Endothelial cell (in vitro differentiated cells): ENCODE measurements at regions not wholly inside any gene's neighbourhood (a gene's known extent, or its start where the extent isn't known, plus 50 kb on each side); places are given as distances from the start of the nearest gene placed in this dataset.

Experiments
- DNase-seq: peaks from one replicate; pipeline ENCODE4 v3.0.0; 2021; ENCODE audit warnings: low spot score
- H3K27ac Mint-ChIP-seq: one replicate; pipeline ENCODE4 v1.8.0; 2021; ENCODE audit warnings: mixed read lengths, inconsistent platforms; ENCODE audit not compliant: unreplicated experiment
- H3K27me3 Mint-ChIP-seq: one replicate; pipeline ENCODE4 v1.8.0; 2021; ENCODE audit warnings: mild to moderate bottlenecking, moderate library complexity, mixed read lengths, inconsistent platforms; ENCODE audit not compliant: unreplicated experiment
- H3K36me3 Mint-ChIP-seq: one replicate; pipeline ENCODE4 v1.8.0; 2021; ENCODE audit warnings: mild to moderate bottlenecking, low read depth, mixed read lengths, inconsistent platforms; ENCODE audit not compliant: unreplicated experiment
- H3K4me1 Mint-ChIP-seq: one replicate; pipeline ENCODE4 v1.8.0; 2021; ENCODE audit warnings: mild to moderate bottlenecking, mixed read lengths, inconsistent platforms; ENCODE audit not compliant: unreplicated experiment
- H3K4me3 Mint-ChIP-seq: one replicate; pipeline ENCODE4 v1.8.0; 2021; ENCODE audit warnings: mild to moderate bottlenecking, mixed read lengths, inconsistent platforms; ENCODE audit not compliant: unreplicated experiment
- H3K9me3 Mint-ChIP-seq: one replicate; pipeline ENCODE4 v1.8.0; 2021; ENCODE audit warnings: mixed read lengths, inconsistent platforms; ENCODE audit not compliant: unreplicated experiment
- CTCF ChIP-seq: fragments of 200-600 bp; sonication (generic); IDR thresholded peaks from one replicate; pipeline ENCODE4 v1.5.0; 2021; ENCODE audit warnings: antibody characterized with exemption; ENCODE audit not compliant: unreplicated experiment

- Mint-ChIP-seq H3K4me3 (no peak overlapping the region), H3K4me1 (no peaks in the 10 kb centered on the region), H3K27ac (no peak overlapping the region), H3K27me3 (no peaks in the 10 kb centered on the region), H3K9me3 (no peaks in the 10 kb centered on the region), H3K36me3 (no peaks in the 10 kb centered on the region)
- DNase-seq: no peak
- no peak for TF ChIP-seq CTCF
Observed at GRCh38 chr6:19086480-19086879, 699.3 kb downstream of the RNF144B start.

GRCh38 chr6:19087296-19087695, 700.1 kb downstream of the RNF144B start:
- no peaks in the 10 kb centered on the region for H3K9me3 Mint-ChIP-seq
- no peaks in the 10 kb centered on the region for H3K36me3 Mint-ChIP-seq
- H3K27me3 Mint-ChIP-seq: no peaks in the 10 kb centered on the region
- no peak overlapping the region for H3K27ac Mint-ChIP-seq
- TF ChIP-seq CTCF: no peak
- no peak overlapping the region for H3K4me3 Mint-ChIP-seq
- H3K4me1 Mint-ChIP-seq: no peaks in the 10 kb centered on the region
- DNase-seq: no peak

- H3K9me3 Mint-ChIP-seq: no peaks in the 10 kb centered on the region
- H3K4me1 Mint-ChIP-seq: no peaks in the 10 kb centered on the region
- DNase-seq: no peak
- H3K27me3 Mint-ChIP-seq: no peaks in the 10 kb centered on the region
- H3K27ac Mint-ChIP-seq: no peak overlapping the region
- no peak for TF ChIP-seq CTCF
- H3K36me3 Mint-ChIP-seq: no peaks in the 10 kb centered on the region
- H3K4me3 Mint-ChIP-seq: no peak overlapping the region
Observed at GRCh38 chr6:19087897-19088296, 700.7 kb downstream of the RNF144B start.

GRCh38 chr6:19100752-19101151, 713.6 kb downstream of the RNF144B start:
- Mint-ChIP-seq H3K27ac (no peak overlapping the region), H3K4me1 (no peaks in the 10 kb centered on the region), H3K4me3 (no peak overlapping the region), H3K9me3 (no peaks in the 10 kb centered on the region), H3K27me3 (no peaks in the 10 kb centered on the region), H3K36me3 (no peaks in the 10 kb centered on the region)
- no peak for DNase-seq
- no peak for TF ChIP-seq CTCF

- Mint-ChIP-seq H3K9me3 (no peaks in the 10 kb centered on the region), H3K27ac (no peak overlapping the region), H3K4me3 (no peak overlapping the region), H3K36me3 (no peaks in the 10 kb centered on the region), H3K4me1 (no peaks in the 10 kb centered on the region), H3K27me3 (no peaks in the 10 kb centered on the region)
- no peak for TF ChIP-seq CTCF
- no peak for DNase-seq
Observed at GRCh38 chr6:19102936-19103335, 715.8 kb downstream of the RNF144B start.
